Fibroblast of gingiva (primary cell): ENCODE measurements at regions not wholly inside any gene's neighbourhood (a gene's known extent, or its start where the extent isn't known, plus 50 kb on each side); places are given as distances from the start of the nearest gene placed in this dataset.

Experiments
- DNase-seq: peaks from one replicate; pipeline ENCODE4 v3.0.0-alpha.2; 2011; ENCODE audit warnings: low read depth

DNA sequence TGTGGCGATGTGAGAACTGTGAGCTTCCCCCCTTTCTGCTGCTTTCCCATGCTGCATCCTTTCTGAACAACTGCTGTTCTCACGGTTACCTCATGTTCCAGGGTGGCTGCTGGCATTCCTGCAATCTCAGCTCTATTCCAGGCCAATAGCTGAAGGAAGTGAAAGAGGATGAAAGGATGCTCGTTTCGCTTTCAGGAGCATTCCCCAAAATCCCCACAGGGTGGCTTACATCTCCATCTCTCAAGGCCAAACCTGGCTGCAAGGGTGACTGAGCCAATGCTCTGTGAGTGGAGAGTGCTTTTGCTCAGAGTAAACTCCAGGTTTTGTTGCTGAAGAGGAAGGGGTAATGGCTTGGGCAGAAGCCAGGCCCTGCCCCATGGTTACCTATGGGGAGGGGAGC lies 848.2 kb downstream of the BRD1 start:
- DNase-seq: no peak

DNA sequence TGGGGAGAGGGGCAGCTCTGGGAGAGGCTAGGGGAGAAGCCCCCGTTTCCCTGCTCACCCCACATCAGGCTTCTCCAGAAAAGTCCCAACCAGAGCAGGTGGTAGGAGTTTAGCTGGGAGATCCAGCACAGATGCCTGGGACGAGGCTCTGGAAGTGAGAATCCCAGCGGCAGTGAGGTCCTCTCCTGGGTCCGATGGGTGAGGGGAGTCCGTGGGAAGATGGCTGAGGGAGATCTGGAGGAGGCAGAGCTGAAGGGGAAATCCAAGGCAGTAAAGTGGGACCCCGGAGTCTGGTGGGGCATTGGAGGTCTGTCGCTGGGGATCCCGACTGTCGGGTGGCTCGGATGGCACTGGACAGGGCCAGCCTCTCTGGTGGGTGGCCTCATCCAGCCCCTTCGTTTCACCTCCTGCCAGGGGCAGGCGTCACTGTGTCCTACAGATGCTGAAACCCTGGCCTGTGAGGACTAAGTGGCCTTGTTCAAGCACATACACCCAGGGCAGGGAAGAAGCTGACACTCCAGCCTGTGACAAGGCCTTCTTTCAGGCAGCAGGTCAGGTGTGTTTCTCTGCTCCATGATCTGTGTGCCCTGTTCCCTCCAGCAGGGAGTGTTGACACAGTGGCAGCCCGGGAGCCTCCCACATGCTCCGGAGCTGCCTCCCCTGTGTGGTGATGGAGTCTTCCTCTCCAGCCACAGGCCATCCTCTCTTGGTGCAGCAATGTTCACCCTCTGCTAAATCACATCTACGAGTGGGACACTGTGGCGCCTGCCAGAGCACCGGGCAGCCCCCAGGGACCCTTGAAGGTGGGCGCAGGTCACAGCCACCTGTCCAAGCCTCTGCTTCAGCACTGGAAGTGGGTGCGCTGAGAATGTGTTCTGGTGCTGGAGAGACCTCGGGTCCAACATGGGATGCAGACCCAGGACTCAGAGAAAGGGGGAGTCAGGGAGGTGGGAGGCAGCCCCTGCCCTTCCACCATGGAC lies 850.8 kb downstream of the BRD1 start:
- no peak for DNase-seq

DNA sequence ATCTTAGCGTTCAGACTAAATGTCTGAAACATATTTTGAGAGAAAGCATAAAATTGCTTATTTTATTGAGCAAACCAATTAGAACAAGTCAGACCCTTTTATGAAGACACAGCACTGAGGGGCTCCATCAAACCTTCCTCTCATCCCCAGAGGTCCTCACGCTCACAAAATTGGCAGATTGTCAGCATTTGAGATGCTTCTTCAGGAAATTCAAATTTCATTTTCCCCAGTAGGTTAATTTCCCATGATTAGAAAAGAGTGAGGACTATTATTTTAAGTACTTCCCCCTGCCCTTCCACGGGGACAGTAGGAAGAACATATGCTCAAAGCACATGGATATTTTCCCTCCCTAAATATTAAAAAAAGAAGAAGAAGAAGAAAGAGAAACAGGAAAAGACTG lies 851.8 kb downstream of the BRD1 start:
- no peak for DNase-seq

DNA sequence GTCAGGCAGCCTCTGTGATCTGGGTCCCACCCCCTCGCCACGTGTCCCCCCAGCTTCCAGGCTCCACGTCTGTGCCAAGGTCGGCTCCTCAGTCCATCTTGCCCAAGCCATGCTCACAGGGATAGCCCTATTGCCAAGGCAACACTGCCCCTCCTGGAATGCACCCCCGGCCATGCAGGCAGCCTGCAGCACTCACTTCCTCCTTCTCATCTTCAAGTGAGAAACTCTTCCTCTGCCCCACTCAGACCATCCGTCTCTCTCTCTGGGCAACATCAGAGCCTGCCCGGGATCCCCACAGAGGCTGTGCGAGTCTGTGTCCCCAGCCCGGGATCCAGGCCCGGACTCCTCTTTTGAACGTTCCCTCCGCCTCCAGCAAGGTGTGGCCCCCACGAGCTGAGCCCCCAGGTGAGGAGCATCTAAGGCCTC lies 852.3 kb downstream of the BRD1 start:
- no peak for DNase-seq

DNA sequence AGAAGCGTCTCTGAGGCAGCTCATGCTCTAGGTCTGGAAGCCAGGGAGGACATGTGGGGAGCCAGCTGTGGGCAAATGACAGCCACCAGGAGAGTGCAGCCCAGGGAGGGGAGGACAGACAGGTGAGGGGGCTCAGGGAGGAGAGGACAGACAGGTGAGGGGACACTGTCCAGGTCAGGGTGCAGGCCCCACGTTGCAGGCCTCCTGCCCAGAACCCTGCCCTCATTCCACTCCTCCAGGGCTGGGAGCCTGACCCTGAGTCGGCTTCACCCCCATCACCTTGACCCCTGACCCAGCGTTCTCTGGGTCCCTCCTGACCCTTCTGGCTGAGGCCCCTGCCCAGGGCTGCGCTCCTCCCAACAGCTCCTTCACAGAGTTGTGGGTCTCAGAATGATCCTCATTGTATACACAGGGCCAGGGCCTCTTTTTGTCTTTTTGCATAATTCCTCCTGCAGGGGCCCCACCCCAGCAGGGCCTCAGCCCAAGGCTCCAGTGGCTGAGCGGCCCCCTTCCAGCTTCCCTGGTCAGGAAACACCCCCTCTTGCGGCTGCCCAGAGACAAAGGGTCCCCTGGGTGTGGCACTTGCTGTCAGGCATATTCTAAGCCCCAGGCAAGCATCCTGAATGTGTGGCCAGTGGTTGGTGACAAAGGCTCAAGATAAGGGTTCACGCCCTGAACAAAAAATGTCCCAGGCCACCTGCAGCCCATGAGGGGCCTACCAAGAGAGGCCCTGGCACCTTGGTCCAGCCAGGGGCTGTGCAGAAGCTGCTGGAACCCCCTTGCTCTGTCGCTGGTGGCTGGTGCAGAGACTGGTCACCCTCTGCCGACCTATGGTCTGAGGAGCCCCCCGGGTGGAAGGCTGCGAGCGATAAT lies 853.0 kb downstream of the BRD1 start:
- DNase-seq: no peak

DNA sequence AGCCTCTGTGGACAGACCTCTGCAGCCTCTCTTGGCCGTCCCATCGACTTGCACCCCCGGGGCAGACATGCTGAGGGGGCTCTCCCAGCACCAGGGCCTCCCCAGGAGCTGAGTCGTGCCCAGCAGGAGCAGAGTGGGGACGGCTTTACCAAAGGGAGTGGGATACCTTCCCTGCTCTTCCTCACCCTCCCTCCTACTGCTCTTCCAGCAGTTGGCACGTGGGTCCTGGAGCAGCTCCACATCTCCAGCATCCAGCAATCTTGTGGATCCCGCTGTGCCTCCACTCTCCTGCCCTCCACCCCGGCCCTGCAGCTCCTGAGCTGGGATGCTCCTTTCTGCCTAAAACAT lies 854.0 kb downstream of the BRD1 start:
- DNase-seq: no peak

DNA sequence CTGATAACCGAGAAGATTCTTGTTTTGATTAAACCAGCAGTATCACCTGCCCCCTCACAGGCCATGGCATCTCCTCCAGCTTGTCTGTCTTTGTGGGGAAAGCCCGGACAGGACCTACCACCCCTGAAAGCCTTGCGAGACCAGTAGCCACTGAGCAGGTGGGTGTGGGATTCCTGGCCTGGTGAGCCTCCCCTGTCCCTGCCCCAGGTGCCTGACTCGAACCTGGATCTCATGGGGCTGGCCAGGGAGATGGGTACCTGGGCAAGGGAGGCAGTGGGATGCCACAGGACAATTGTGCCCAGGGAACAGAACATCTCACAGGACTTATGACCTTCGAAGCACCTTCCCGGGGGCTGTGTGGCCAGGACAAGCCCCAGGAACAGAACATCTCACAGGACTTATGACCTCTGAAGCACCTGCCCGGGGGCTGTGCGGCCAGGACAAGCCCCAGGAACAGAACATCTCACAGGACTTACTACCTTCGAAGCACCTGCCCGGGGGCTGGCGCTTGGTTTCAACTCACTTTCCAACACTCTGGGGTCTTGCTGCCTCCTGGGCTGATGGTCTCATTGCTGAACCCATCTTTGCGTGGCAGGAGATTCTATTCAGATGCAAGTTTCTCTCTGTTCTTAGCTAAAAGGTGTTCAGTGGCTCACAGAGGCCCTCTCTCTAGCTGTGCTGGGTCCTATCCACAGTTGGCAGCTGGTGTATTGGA lies 854.5 kb downstream of the BRD1 start:
- no peak for DNase-seq

DNA sequence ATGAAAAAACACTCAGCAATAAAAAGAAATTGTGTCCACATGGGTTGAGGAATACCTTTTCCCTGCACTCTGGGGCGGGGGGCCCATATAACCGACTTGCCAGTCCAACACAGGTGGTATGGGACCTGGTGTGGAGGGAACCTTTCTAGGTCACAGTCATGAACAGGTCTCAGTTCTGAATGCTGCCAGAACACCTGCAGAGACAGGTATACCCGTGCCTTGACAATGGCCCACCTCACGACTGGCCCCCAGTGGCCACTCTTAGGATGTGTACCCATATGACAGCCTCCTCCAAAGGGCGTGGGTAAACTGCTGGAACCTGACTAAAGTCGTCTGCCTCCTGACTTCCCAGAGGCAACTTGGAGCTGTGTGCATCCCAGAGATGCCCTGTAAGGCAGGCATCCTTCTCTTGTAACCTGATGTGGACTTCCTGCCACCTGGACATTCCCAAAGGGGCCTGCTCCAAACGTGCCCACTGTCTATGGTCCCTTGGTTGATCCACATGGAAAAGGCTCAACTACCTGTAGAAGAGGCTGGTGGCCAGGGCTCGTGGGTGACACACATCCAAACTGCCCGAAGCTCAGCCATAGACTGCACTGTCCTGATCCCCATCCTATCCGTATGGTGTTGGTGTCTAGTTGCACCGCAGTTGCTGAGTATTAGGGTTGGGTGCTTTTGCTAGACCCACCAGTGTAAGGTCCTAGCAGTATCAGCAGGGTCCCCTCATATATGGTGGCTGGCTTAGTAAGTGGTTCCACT lies 859.3 kb downstream of the BRD1 start:
- no peak for DNase-seq

DNA sequence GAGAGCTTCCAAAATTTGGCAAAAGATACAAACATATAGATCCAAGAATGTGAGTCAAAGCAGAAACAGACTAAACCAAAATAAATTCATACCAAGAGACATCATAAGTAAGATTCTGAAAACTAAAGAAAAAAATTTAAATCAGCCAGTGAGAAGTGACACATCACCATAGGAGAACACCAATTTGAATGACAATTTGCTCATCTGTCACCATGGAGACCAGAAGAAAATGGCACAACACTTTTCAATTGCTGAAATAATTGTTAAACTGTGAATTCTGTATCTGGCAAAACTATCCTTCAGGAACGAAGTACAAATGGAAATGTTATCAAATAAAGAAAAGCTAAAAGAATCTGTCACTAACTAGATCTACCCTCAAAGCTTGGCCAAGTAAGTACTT lies 864.3 kb downstream of the BRD1 start:
- DNase-seq: no peak

DNA sequence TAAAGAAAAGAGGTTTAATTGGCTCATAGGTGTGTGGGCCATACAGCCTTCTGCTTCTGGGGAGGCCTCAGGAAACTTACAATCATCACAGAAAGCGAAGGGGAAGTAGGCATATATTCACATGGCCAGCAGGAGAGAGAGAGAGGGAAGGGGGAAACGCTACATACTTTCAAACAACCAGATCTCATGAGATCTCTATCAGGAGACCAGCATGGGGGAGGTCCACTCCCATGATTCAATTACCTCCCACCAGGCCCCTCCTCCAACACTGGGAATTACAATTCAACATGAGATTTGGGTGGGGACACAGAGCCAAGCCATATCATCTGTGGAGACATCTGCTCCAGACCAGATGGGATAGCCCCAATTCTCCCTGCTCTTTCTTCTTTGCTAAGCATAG lies 866.0 kb downstream of the BRD1 start:
- DNase-seq: no peak

DNA sequence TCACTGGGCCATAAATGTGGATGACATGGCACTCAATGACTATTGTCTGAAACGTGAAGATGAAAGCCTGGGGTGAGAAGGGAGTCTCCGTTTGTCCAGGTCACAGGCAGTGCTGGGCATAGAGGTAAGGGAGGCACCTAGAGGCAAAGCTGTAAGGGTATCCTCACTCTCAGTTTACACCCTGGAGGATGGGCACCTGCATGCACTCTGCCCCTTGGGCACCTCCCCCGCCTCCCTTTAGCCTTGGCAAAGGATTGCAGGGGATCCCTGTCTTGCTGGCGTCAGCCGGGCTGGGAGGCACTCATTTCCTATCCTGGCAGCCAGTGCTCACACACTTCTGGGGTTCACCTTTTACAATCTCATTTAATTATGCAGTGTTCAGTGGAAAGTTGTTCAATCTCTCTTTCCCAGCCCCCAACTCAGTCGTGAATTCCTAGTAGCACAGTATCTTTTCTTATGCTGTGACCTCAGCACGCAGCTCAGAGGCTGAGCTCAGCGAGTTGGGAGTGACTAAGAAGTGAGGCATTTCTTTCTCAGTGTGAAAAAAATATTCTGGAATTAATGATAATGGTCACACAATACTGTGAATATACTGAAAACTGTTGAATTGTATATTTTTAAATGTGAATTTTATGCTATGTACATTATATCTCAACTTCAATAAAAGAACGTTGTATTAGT lies 866.6 kb downstream of the BRD1 start:
- no peak for DNase-seq

DNA sequence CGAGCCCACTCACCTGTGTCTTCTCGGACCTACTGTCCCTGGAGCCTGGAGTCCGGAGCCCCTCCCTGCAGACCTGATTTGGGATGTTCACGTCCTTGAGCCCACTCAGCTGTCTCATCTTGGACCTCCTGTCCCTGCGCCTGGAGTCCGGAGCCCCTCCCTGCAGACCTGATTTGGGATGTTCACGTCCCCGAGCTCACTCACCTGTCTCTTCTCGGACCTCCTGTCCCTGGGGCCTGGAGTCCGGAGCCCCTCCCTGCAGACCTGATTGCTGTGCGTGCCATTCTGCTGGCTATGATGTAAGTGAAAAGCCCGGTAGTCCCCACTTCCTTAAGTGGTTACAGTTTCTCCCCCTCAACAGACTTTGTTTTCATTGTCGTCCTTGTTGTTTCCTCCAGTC lies 867.1 kb downstream of the BRD1 start:
- DNase-seq: no peak

DNA sequence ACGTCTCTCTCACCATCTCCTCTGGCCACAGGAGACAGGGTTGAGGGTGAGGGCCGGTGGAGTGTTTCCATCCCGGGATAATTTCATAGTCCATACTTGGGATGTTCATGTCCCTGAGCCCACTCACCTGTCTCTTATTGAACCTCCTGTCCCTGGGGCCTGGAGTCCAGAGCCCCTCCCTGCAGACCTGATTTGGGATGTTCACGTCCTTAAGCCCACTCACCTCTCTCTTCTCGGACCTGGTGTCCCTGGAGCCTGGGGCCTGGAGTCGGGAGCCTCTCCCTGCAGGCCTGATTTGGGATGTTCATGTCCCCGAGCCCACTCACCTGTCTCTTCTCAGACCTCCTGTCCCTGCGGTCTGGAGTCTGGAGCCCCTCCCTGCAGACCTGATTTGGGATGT lies 868.2 kb downstream of the BRD1 start:
- DNase-seq: no peak

DNA sequence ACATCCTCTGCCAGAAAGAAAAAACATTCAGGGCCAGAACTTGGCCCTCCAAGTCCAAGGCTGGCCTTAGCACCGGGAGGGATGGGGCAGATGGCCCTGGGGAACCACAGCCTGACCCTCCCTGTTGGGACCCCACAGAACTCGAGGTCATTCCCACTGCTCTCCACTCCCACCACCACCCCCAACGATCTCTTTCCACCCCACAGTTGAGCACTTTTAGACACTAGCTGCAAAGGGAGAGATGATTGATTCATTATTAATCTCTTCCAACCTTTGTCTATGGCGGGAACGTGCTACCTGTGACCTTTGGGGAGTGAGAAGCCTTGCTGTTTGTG lies 869.7 kb downstream of the BRD1 start:
- DNase-seq: no peak

DNA sequence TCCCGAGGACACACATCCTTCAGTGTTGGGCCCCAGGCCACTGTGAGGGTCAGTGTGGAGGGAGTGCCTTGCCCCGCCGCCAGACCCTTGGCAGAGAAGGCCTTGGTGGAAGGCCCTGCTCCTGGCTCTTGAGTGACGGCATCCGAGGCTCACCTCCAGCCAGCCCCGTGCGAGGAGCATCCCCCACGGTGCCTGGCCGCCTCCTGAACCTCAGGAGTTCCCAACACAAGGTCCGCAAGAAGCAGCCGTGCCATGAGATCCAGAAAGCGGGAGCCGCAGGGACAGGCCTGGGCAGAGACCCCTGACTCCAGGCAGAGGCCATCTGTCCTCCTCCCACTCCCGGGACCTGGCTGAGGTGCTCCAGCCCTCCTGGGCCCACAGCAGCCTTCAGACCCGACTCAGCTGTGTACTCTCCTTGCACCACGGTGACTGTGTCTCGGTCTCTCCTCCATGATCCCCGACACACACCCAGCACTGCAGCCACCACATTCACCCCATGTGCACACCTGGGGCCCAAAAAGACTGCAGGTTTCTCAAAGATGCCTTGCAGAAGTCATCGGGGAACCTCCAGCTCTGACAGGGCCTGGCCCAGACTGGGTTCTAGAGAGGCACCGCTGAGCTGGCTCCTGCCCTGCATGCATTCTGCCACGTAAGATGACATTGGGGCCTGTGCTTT lies 870.2 kb downstream of the BRD1 start:
- DNase-seq: no peak

DNA sequence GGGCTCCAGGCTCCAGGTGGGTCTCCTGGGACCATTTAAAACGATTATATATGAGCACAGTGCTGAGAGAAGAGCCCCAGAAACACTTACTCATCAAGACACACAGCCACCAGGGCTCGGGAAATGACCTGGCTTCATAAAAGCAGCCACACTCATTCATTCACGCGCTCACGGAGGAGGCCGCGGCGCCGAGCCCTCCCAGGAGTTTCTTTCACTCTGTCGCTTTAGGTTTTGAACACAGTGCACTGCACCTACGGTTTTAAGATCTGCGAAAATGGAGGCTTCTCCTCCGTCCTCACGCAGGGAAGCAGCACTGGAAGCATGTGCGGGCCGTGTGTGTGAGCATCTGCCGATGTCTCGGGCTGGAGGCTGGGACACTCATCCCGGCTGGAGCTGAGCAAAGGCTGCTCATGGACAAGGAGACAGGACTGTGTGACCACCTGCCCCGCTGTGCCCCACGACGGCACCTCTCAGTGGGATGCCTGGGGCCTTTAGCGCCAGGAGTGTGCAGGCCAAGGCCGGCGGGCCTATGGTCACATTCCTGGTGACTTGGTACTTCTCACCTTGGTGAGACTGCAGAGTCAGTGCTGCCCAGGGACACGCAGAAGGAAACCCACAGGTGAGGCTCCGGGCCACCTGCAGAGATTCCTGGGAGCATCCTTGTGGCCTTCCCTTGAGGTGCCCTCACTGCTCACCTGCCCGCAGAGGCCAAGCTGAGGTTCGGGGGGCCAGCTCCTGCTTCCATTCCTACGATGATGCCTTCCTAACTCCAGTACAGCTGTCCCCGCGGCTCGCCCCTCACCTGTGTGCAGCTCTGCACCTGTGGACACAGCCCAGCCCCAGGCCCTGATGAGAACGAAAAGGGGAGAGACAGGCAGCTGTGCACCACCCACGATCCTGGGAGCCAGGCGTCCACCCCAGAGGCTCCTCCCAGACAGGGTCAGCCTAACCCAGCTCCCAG lies 872.0 kb downstream of the BRD1 start:
- no peak for DNase-seq

DNA sequence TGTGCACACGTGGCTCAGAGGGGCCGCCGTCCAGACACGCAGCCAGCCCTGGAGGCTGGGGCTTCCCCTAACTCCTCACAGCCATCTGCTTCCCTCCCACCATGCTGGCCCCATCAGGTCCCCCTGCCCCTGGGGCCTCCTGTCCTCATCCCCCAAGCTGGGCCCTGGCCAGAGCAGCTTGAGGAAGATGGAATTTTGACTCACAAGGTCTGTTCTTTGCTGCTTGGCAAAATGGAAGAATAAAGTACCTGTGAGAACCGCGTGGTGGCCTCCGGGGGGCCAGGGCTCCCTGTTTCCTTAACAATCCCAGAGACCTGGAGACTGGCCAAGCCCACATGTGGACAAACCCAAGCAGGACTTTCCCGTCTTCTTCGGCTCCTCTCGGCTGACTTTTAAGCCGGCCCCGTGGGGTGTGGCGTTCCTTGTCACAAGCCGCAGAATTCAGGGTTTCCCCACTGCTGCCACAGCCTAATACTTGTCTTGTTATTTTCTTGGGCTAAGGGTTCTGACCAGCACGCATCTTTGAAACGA lies 872.8 kb downstream of the BRD1 start:
- DNase-seq: no peak

DNA sequence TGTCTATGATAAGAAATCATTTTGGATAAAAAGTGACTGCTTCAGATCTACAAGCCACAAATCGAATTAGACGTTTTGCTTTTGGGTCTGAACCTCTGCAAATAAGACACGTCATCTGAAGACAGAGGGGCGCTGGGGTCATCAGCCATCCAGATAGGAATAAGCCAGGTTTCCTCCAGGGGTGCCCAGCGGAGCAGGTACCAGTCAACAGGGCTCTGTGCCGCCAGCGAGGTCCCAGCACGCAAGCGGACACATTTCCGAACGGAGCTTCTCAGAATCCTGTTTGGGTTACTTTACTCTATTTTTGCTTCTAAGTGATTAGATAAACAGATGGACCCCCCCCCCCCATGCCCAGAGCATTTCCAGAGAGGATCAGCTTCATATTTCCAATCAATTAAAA lies 873.8 kb downstream of the BRD1 start:
- DNase-seq: no peak

DNA sequence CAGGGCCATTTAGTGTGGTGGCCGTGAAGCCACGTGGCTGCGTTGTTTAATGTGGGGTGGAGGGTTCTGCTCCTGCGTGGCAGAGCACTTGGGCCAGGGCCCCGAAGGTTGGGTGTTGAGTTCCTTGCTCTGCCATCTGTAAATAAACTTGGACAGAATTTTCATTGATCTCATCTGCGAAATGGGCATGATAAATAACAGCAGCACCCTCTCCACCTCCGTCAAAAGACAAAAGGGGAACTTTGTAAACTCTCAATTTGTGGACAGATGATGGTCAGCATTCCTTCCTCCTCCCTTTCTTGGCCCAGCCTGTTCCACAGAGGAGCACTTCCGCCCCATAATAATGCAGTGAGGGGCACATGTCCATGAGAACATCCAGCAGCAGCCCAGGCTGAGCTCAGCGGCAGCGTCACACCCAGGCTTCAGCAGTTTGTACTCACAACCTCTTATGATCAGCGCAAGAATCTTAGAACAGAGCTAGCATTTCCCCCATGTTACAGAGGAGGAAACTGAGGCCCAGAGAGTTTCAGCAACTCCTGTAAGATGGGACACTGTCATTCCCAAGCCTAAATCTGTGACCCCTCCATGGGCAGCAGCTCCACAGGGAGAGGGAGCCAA lies 874.5 kb downstream of the BRD1 start:
- DNase-seq: no peak
